ENCODE measurements at regions not wholly inside any gene's neighbourhood (a gene's known extent, or its start where the extent isn't known, plus 50 kb on each side); places are given as distances from the start of the nearest gene placed in this dataset.

GRCh38 chr17:70797166-70797565 lies 627.8 kb downstream of the KCNJ2 start:
- TF ChIP-seq CTCF (IDR thresholded peaks at IDR 0.05; ENCODE audit: low read depth, low read length, missing input control): no peak
- TF ChIP-seq NR2F2 (IDR thresholded peaks at IDR 0.05): no peak
- TF ChIP-seq TAF1 (conservative IDR thresholded peaks at IDR 0.05): no peak
- no peak for TF ChIP-seq MAX (IDR thresholded peaks at IDR 0.05)
- no peak for TF ChIP-seq JUND (IDR thresholded peaks at IDR 0.05)
- TF ChIP-seq EGR1 (IDR thresholded peaks at IDR 0.05; ENCODE audit: low read depth in 2 of 2): no peak
- TF ChIP-seq SP1 (IDR thresholded peaks at IDR 0.05): no peak

Data from liver (tissue), 3 donors.